ENCODE measurements at regions not wholly inside any gene's neighbourhood (a gene's known extent, or its start where the extent isn't known, plus 50 kb on each side); places are given as distances from the start of the nearest gene placed in this dataset.

DNA sequence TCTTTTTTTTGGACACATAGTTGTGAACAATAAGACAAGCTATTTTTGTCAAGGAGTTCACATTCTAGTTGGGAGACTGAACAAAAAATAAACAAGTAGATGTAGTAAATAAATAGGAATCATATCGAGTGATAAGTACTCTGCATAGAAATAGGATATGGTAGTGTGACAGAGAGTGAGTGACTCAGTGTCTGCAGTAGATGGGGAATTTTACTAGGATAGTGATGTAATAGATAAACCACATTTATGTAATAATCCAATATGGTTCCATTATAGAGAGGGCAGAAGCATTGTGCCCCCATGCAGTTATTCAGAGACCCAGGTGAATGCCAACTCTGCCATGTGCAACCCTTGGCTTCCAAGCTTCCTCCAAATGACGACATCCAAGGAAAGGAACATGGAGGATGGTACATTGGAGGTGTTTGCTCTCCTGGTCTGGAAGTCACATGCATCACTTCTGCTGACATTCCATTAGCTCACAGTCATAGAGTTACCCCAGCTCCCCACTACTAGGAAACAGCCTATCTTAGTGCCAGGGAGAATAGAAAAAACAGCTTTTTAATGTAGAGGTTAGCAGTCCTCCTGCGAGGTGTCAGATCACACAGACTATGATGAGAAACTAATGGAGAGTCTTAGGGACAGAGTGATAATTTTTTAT is 595.4 kb downstream of the NYAP2 start:
- TF ChIP-seq, protein P1, sequence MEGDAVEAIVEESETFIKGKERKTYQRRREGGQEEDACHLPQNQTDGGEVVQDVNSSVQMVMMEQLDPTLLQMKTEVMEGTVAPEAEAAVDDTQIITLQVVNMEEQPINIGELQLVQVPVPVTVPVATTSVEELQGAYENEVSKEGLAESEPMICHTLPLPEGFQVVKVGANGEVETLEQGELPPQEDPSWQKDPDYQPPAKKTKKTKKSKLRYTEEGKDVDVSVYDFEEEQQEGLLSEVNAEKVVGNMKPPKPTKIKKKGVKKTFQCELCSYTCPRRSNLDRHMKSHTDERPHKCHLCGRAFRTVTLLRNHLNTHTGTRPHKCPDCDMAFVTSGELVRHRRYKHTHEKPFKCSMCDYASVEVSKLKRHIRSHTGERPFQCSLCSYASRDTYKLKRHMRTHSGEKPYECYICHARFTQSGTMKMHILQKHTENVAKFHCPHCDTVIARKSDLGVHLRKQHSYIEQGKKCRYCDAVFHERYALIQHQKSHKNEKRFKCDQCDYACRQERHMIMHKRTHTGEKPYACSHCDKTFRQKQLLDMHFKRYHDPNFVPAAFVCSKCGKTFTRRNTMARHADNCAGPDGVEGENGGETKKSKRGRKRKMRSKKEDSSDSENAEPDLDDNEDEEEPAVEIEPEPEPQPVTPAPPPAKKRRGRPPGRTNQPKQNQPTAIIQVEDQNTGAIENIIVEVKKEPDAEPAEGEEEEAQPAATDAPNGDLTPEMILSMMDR (IDR thresholded peaks at IDR 0.05; ENCODE audit: low read length, missing control alignments), result no peak
- DNase-seq (ENCODE audit: low read depth), result peak; percentile 27
- no peak overlapping the region for H3K4me3 ChIP-seq (replicated peaks; ENCODE audit: low read depth, low read length)

DNA sequence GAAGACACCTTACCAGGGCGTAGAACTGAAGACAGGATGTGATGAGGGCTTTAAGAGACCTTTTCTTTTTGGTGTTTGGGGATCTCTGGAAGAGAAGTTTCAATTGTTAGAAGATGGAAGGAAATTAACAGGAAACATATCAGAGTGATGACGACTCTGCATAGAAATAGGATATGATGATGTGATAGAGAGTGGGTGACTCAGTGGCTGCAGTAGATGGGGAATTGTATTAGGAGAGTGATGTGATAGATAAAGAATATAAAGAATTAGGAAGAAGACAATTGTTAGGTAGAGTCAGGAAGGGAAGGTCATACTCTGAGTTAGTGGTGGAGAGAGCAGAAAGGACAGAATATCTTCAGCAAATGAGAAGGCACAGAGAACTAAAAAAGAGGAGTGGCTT is 593.9 kb downstream of the NYAP2 start:
- TF ChIP-seq, protein P1 (IDR thresholded peaks at IDR 0.05; ENCODE audit: low read length, missing control alignments), result no peak
- DNase-seq (ENCODE audit: low read depth), result peak; percentile 75

DNA sequence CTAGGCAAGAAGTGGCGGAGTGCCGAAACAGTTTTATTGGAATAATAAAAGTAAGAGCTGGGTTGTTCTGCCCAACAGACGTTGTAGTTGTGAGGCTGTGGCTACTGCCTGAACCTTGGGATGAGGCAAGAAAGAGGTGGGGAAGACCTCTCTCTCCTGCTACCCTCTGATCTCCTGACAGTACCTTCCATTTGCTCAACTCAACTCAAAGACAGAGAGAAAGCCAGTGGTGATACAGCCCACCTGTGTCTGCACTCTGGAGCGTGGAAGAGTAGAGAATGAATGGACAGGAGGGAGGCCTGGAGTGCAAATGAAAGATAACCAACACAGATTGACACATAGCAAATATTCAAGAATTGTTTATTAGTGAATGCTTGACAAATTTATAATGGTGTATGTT is 590.3 kb downstream of the NYAP2 start:
- TF ChIP-seq, protein P1 (IDR thresholded peaks at IDR 0.05; ENCODE audit: low read length, missing control alignments), result no peak
- DNase-seq (ENCODE audit: low read depth), result no peak
- no peak overlapping the region for H3K4me3 ChIP-seq (replicated peaks; ENCODE audit: low read depth, low read length)

More for the DNA sequence above, 593.9 kb downstream of the NYAP2 start:
- no peak overlapping the region for H3K4me3 ChIP-seq (replicated peaks; ENCODE audit: low read depth, low read length)

DNA sequence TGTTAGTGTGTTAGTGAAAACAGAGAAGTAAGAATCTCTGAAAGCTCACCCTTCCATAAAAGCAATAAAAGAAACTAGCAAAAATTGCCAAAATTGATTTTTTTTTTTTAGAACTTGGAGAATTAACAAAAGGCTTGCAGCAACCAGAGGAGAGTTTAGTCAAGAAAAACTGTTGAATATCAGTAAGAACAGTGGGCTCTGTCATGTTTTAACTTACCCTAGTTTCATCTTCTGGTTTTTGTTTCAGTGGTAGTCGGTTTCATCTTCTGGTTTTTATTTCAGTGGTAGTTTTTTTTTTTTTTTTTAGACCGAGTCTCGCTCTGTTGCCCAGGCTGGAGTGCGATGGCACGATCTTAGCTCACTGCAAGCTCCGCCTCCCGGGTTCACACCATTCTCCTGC is 580.9 kb downstream of the NYAP2 start:
- TF ChIP-seq, protein P1 (IDR thresholded peaks at IDR 0.05; ENCODE audit: low read length, missing control alignments), result no peak

DNA sequence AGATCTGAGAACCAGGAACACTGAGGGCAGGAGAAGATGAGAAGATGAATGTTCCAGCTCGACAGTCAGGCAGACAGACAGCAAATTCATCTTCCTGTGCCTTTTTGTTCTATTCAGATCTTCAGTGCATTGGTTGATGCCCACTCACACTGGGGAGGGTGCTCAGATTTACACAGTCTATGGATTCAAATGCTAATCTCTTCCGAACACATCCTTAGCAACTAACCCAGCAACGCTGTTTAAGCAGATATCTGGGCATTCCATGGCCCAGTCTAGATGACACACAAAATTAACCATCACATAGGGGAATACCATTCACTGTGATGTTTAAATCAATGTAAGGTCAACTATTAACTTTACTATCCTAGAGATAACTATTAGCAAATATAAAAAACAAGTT is 571.9 kb downstream of the NYAP2 start:
- H3K4me3 ChIP-seq (replicated peaks; ENCODE audit: low read depth, low read length), result no peak overlapping the region

More for the DNA sequence above, 580.9 kb downstream of the NYAP2 start:
- DNase-seq (ENCODE audit: low read depth), result no peak
- no peak overlapping the region for H3K4me3 ChIP-seq (replicated peaks; ENCODE audit: low read depth, low read length)

DNA sequence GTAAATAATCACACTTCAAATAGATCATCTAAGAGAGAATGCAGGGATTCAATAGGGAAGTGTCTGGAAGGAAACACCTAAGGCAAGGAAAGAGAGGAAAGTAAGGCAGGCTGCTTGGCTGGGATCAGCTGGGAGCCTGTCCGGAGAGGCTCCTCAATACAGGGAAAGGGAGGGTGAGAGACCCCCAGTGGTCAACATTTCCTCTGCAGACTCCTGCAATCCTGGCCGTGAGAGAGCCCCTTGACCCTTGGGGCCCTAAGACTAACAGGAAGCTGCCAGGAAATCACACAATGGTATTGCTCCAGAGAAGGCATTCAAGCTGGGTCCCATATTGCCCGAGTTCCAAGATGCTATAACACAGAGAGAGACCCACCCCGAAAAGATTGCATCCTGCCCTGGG is 549.4 kb downstream of the NYAP2 start:
- TF ChIP-seq, protein P1 (IDR thresholded peaks at IDR 0.05; ENCODE audit: low read length, missing control alignments), result no peak
- no peak overlapping the region for H3K4me3 ChIP-seq (replicated peaks; ENCODE audit: low read depth, low read length)

More for the DNA sequence above, 571.9 kb downstream of the NYAP2 start:
- DNase-seq (ENCODE audit: low read depth), result no peak
- TF ChIP-seq, protein P1 (IDR thresholded peaks at IDR 0.05; ENCODE audit: low read length, missing control alignments), result no peak

DNA sequence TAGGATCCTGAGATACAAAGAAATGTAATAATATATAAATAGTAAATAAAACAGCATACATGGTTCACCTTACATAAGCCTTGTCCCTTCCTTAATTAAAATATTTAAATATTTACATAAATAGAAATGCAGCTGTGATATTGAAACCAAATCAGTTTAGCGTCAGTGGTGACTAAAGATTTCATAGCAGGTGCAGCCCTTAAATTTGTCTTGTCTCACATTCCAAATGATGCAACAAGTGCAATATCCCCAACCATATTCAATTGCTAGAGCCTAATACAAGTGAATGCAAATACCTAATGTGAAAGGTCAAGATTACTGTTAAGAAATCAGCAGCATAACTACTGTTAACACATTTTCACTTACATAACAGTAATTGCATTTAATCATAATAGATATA is 539.5 kb downstream of the NYAP2 start:
- H3K4me3 ChIP-seq (replicated peaks; ENCODE audit: low read depth, low read length), result no peak overlapping the region
- TF ChIP-seq, protein P1 (IDR thresholded peaks at IDR 0.05; ENCODE audit: low read length, missing control alignments), result no peak
- DNase-seq (ENCODE audit: low read depth), result no peak

More for the DNA sequence above, 549.4 kb downstream of the NYAP2 start:
- no peak for DNase-seq (ENCODE audit: low read depth)

All from fibroblast of pulmonary artery (primary cell).